WTC11 (cell line): ENCODE measurements at regions not wholly inside any gene's neighbourhood (a gene's known extent, or its start where the extent isn't known, plus 50 kb on each side); places are given as distances from the start of the nearest gene placed in this dataset.

Source experiments
- ATAC-seq: fragments of 200-7000 bp; cut with Tn5 transposase; 2 replicates; pipeline ENCODE4 v1.10.0; 2021; ENCODE audit warnings: mild to moderate bottlenecking, moderate library complexity
- CTCF ChIA-PET: fragments of 300-600 bp; sonication (Branson Sonifier 250); formaldehyde crosslinking; loops from one replicate; lab custom pipeline; 2021; ENCODE audit warnings: antibody characterized with exemption; lab: Charles Lee
- POLR2A ChIA-PET: fragments of 350-600 bp; sonication (Branson Sonifier 250); formaldehyde crosslinking; loops from one replicate; lab custom pipeline; 2021; ENCODE audit warnings: antibody characterized with exemption; lab: Charles Lee
- DNase-seq: peaks from one replicate; pipeline ENCODE4 v3.0.0; 2021; ENCODE audit warnings: low spot score
- H3K27ac Mint-ChIP-seq: 2 replicates; pipeline ENCODE4 v1.8.0; 2021; ENCODE audit warnings: mixed read lengths
- H3K27me3 Mint-ChIP-seq: 2 replicates; pipeline ENCODE4 v1.8.0; 2021; ENCODE audit warnings: low read depth, mild to moderate bottlenecking, moderate library complexity, mixed read lengths
- H3K36me3 Mint-ChIP-seq: 2 replicates; pipeline ENCODE4 v1.8.0; 2021; ENCODE audit warnings: mixed read lengths
- H3K4me1 Mint-ChIP-seq: 2 replicates; pipeline ENCODE4 v1.8.0; 2022; ENCODE audit warnings: mixed read lengths
- H3K4me3 Mint-ChIP-seq: 2 replicates; pipeline ENCODE4 v1.8.0; 2021; ENCODE audit warnings: mild to moderate bottlenecking, moderate library complexity, mixed read lengths
- H3K9me3 Mint-ChIP-seq: 2 replicates; pipeline ENCODE4 v1.8.0; 2021; ENCODE audit warnings: mixed read lengths
- CREM ChIP-seq: sonication (generic); formaldehyde crosslinking; IDR thresholded peaks from 2 replicates; pipeline ENCODE4 v1.8.1; 2022; ENCODE audit warnings: mild to moderate bottlenecking, missing genetic modification reagents, moderate library complexity
- EMX1 ChIP-seq: fragments of 250-450 bp; sonication (Bioruptor Pico); IDR thresholded peaks from 2 replicates; pipeline ENCODE4 v1.8.0; 2021; ENCODE audit warnings: mild to moderate bottlenecking
- MLX ChIP-seq: sonication (generic); formaldehyde crosslinking; IDR thresholded peaks from 2 replicates; pipeline ENCODE4 v1.8.1; 2023; ENCODE audit warnings: mild to moderate bottlenecking, missing genetic modification reagents, moderate library complexity
- MXD4 ChIP-seq: fragments of 250-450 bp; sonication (Bioruptor Pico); IDR thresholded peaks from 2 replicates; pipeline ENCODE4 v1.8.0; 2021; ENCODE audit warnings: mild to moderate bottlenecking, moderate library complexity, borderline replicate concordance
- PRDM15 ChIP-seq: sonication (generic); formaldehyde crosslinking; IDR thresholded peaks from 2 replicates; pipeline ENCODE4 v1.8.0; 2022; ENCODE audit warnings: missing genetic modification reagents
- RORB ChIP-seq: fragments of 250-450 bp; sonication (Bioruptor Pico); IDR thresholded peaks from 2 replicates; pipeline ENCODE4 v1.9.0; 2021; ENCODE audit warnings: mild to moderate bottlenecking
- SMAD4 ChIP-seq: sonication (generic); formaldehyde crosslinking; IDR thresholded peaks from 2 replicates; pipeline ENCODE4 v1.8.0; 2022; ENCODE audit warnings: mild to moderate bottlenecking, missing genetic modification reagents
- TEAD1 ChIP-seq: sonication (generic); formaldehyde crosslinking; IDR thresholded peaks from 2 replicates; pipeline ENCODE4 v1.8.0; 2022; ENCODE audit warnings: mild to moderate bottlenecking, missing genetic modification reagents
- USF1 ChIP-seq: sonication (generic); formaldehyde crosslinking; IDR thresholded peaks from 2 replicates; pipeline ENCODE4 v1.8.0; 2022; ENCODE audit warnings: mild to moderate bottlenecking, missing genetic modification reagents
- ZBTB43 ChIP-seq: sonication (generic); formaldehyde crosslinking; IDR thresholded peaks from 2 replicates; pipeline ENCODE4 v1.8.1; 2023; ENCODE audit warnings: mild to moderate bottlenecking, missing genetic modification reagents
- ZNF512 ChIP-seq: sonication (generic); formaldehyde crosslinking; IDR thresholded peaks from 2 replicates; pipeline ENCODE4 v1.8.1; 2022; ENCODE audit warnings: missing genetic modification reagents, borderline replicate concordance
- ZSCAN18 ChIP-seq: fragments of 250-450 bp; sonication (Bioruptor Pico); IDR thresholded peaks from 2 replicates; pipeline ENCODE4 v2.1.2; 2022; ENCODE audit warnings: mild to moderate bottlenecking, moderate library complexity
- TF ChIP-seq, protein P1 (sequence below): sonication (generic); formaldehyde crosslinking; IDR thresholded peaks from 2 replicates; pipeline ENCODE4 v1.8.1; 2022; ENCODE audit warnings: low read depth, missing genetic modification reagents, borderline replicate concordance
- TF ChIP-seq, protein P2 (sequence below): sonication (generic); formaldehyde crosslinking; IDR thresholded peaks from 2 replicates; pipeline ENCODE4 v1.8.1; 2023; ENCODE audit warnings: mild to moderate bottlenecking, missing genetic modification reagents

DNA sequence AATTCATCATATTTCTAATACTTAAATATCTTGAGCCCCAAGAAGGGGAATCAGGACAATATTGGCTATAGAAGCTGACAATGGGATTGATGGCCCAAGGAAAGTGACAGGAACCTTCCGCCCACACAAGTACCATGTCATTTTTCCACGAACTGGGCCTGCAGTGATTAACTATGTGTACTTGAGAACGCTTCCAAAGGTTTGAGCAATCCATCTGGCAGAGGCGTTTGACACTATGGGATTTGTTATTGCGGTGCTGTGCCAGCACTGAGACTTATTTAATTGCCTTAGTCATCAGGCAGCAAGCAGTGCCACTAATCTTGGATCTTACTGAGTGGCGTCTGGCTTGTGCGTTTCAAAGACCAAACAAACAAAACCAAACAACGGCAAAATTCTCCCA, 135.6 kb upstream of the UST start (continued):
- TF ChIP-seq, protein P1, sequence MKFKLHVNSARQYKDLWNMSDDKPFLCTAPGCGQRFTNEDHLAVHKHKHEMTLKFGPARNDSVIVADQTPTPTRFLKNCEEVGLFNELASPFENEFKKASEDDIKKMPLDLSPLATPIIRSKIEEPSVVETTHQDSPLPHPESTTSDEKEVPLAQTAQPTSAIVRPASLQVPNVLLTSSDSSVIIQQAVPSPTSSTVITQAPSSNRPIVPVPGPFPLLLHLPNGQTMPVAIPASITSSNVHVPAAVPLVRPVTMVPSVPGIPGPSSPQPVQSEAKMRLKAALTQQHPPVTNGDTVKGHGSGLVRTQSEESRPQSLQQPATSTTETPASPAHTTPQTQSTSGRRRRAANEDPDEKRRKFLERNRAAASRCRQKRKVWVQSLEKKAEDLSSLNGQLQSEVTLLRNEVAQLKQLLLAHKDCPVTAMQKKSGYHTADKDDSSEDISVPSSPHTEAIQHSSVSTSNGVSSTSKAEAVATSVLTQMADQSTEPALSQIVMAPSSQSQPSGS: no peak
- no peak for TF ChIP-seq EMX1 (CRISPR knock-in tag)
- TF ChIP-seq MXD4 (CRISPR knock-in tag): no peak
- no peak for TF ChIP-seq ZSCAN18
- no peak for TF ChIP-seq SMAD4 (CRISPR knock-in tag)
- no peak for TF ChIP-seq USF1 (CRISPR knock-in tag)
- no peak for TF ChIP-seq PRDM15 (CRISPR knock-in tag)
- TF ChIP-seq, protein P2, sequence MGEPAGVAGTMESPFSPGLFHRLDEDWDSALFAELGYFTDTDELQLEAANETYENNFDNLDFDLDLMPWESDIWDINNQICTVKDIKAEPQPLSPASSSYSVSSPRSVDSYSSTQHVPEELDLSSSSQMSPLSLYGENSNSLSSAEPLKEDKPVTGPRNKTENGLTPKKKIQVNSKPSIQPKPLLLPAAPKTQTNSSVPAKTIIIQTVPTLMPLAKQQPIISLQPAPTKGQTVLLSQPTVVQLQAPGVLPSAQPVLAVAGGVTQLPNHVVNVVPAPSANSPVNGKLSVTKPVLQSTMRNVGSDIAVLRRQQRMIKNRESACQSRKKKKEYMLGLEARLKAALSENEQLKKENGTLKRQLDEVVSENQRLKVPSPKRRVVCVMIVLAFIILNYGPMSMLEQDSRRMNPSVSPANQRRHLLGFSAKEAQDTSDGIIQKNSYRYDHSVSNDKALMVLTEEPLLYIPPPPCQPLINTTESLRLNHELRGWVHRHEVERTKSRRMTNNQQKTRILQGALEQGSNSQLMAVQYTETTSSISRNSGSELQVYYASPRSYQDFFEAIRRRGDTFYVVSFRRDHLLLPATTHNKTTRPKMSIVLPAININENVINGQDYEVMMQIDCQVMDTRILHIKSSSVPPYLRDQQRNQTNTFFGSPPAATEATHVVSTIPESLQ (CRISPR knock-in tag): no peak
- TF ChIP-seq, all 79 proteins: peak for 0

DNA sequence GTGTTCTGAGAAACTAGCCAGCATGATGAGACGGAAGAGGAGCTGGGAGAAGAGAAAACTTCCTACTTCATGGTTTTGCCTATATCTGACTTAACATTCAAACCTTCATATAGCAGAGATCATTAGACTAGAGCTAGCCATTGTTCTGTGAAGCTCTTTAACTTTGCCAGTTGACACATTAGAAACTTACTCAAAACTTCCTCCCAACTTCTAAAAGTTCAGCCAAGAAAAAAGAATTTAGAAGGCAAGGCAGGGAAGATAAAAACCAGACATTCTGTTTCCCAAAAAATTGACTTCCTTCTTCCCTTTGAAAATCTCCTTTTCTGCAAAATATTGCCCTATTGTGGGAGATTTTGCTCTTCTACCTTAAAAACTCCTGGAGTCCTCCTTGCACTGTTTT, 134.8 kb upstream of the UST start:
- no peak for DNase-seq
- Mint-ChIP-seq H3K9me3 (no peaks in the 10 kb centered on the region), H3K4me3 (no peak overlapping the region)

More for the DNA sequence above, 134.8 kb upstream of the UST start:
- H3K27me3 Mint-ChIP-seq: no peaks in the 10 kb centered on the region
- CTCF ChIA-PET: no interaction called here
- POLR2A ChIA-PET: no interaction called here
- H3K4me1 Mint-ChIP-seq: peaks cover 4% of the 10 kb centered on the region
- no peak for TF ChIP-seq ZBTB43 (CRISPR knock-in tag)
- no peak for TF ChIP-seq MLX (CRISPR knock-in tag)
- TF ChIP-seq RORB (CRISPR knock-in tag): no peak
- TF ChIP-seq TEAD1 (CRISPR knock-in tag): no peak
- no peak for TF ChIP-seq ZNF512 (CRISPR knock-in tag)
- TF ChIP-seq CREM (CRISPR knock-in tag): no peak
- H3K27ac Mint-ChIP-seq: no peak overlapping the region
- ATAC-seq: no peak
- H3K36me3 Mint-ChIP-seq: no peaks in the 10 kb centered on the region
